GM06990 (cell line): ENCODE measurements at regions not wholly inside any gene's neighbourhood (a gene's known extent, or its start where the extent isn't known, plus 50 kb on each side); places are given as distances from the start of the nearest gene placed in this dataset.

Experiments
- DNase-seq: peaks from one replicate; pipeline ENCODE4 v3.0.0-alpha.2; 2011; ENCODE audit not compliant: insufficient read length; ENCODE audit errors: extremely low read depth
- H3K27me3 ChIP-seq: replicated peaks from 2 replicates; pipeline ENCODE4 v1.6.0; 2011; ENCODE audit warnings: low read length; ENCODE audit not compliant: control insufficient read depth, insufficient read depth
- H3K36me3 ChIP-seq: 2 replicates; pipeline ENCODE4 v1.5.1; 2011; ENCODE audit warnings: low read length; ENCODE audit not compliant: control insufficient read depth, insufficient read depth
- H3K4me3 ChIP-seq: replicated peaks from 2 replicates; pipeline ENCODE4 v1.5.1; 2011; ENCODE audit warnings: low read depth, mild to moderate bottlenecking, control low read depth, low read length
- CTCF ChIP-seq: IDR thresholded peaks from 2 replicates; pipeline ENCODE4 v1.5.1; 2011; ENCODE audit warnings: low read length, control low read depth, mild to moderate bottlenecking, inconsistent platforms; ENCODE audit not compliant: insufficient read depth, poor library complexity, severe bottlenecking

GRCh38 chr4:8796096-8796495, 75.5 kb downstream of the HMX1 start:
- no peak for DNase-seq
- no peak for TF ChIP-seq CTCF
- no peak overlapping the region for H3K4me3 ChIP-seq
- no peaks in the 10 kb centered on the region for H3K36me3 ChIP-seq
- H3K27me3 ChIP-seq: no peaks in the 10 kb centered on the region

GRCh38 chr4:8795140-8795539, 76.5 kb downstream of the HMX1 start:
- H3K4me3 ChIP-seq: no peak overlapping the region
- no peak for DNase-seq
- no peak for TF ChIP-seq CTCF
- no peaks in the 10 kb centered on the region for H3K27me3 ChIP-seq
- H3K36me3 ChIP-seq: no peaks in the 10 kb centered on the region

- no peak for TF ChIP-seq CTCF
- Histone ChIP-seq H3K27me3 (no peaks in the 10 kb centered on the region), H3K4me3 (no peak overlapping the region), H3K36me3 (no peaks in the 10 kb centered on the region)
- no peak for DNase-seq
These were observed 77.1 kb downstream of the HMX1 start for GRCh38 chr4:8794491-8794890.

- H3K36me3 ChIP-seq: no peaks in the 10 kb centered on the region
These were observed 78.0 kb downstream of the HMX1 start for GRCh38 chr4:8793571-8794160.

GRCh38 chr4:8792491-8792890, 79.1 kb downstream of the HMX1 start:
- Histone ChIP-seq H3K36me3 (no peaks in the 10 kb centered on the region), H3K27me3 (no peaks in the 10 kb centered on the region), H3K4me3 (no peak overlapping the region)
- DNase-seq: no peak
- no peak for TF ChIP-seq CTCF

More at GRCh38 chr4:8793571-8794160, 78.0 kb downstream of the HMX1 start:
- H3K27me3 ChIP-seq: no peaks in the 10 kb centered on the region
- TF ChIP-seq CTCF: no peak
- no peak overlapping the region for H3K4me3 ChIP-seq
- DNase-seq: no peak

- H3K27me3 ChIP-seq: no peaks in the 10 kb centered on the region
- no peak overlapping the region for H3K4me3 ChIP-seq
- no peak for TF ChIP-seq CTCF
- H3K36me3 ChIP-seq: no peaks in the 10 kb centered on the region
- DNase-seq: no peak
These were observed 80.0 kb downstream of the HMX1 start for GRCh38 chr4:8791609-8792008.
